Upper lobe of right lung (tissue), 1 donor: ENCODE measurements at regions not wholly inside any gene's neighbourhood (a gene's known extent, or its start where the extent isn't known, plus 50 kb on each side); places are given as distances from the start of the nearest gene placed in this dataset.
A peak's percentile ranks its signal among the peaks of the same experiment; 100 is the strongest.

Experiments used
- ATAC-seq: fragments of 200-7000 bp; cut with Tn5 transposase; one replicate; pipeline ENCODE4 v1.9.1; 2020; ENCODE audit warnings: mild to moderate bottlenecking, moderate library complexity
- DNase-seq: peaks from one replicate; pipeline ENCODE4 v3.0.0-alpha.2; 2020
- H3K27ac ChIP-seq: fragments of 200-600 bp; one replicate; pipeline ENCODE4 v1.8.0; 2022
- H3K27me3 ChIP-seq: fragments of 200-600 bp; one replicate; pipeline ENCODE4 v1.8.0; 2022; ENCODE audit warnings: mild to moderate bottlenecking
- H3K36me3 ChIP-seq: fragments of 200-600 bp; one replicate; pipeline ENCODE4 v1.8.0; 2022
- H3K4me1 ChIP-seq: fragments of 200-600 bp; one replicate; pipeline ENCODE4 v1.8.0; 2022
- H3K4me3 ChIP-seq: fragments of 200-600 bp; one replicate; pipeline ENCODE4 v1.8.0; 2022; ENCODE audit warnings: mild to moderate bottlenecking
- H3K9me3 ChIP-seq: fragments of 200-600 bp; one replicate; pipeline ENCODE4 v1.8.0; 2022
- CTCF ChIP-seq: fragments of 200-600 bp; IDR thresholded peaks from one replicate; pipeline ENCODE4 v1.8.0; 2022; ENCODE audit warnings: antibody characterized with exemption
- intact Hi-C: fragments of 100-400 bp; cut with DNase I; formaldehyde crosslinking; loops from one replicate; pipeline ENCODE4 v1.11.0; 2022
- donor health status: DM: no; HTN: yes; CAD: no; lungs with severe emphysema.

- Histone ChIP-seq H3K27ac (no peak overlapping the region), H3K36me3 (no peaks in the 10 kb centered on the region), H3K4me3 (no peak overlapping the region), H3K27me3 (no peaks in the 10 kb centered on the region), H3K9me3 (no peaks in the 10 kb centered on the region), H3K4me1 (no peaks in the 10 kb centered on the region)
- intact Hi-C loops = no loop called here
- ATAC-seq (no peak), DNase-seq (no peak)
- TF ChIP-seq CTCF = no peak
Measured at GRCh38 chr18:46402396-46402795, 254.6 kb downstream of the LOXHD1 start.

GRCh38 chr18:46402945-46403344, 254.1 kb downstream of the LOXHD1 start:
- Histone ChIP-seq H3K36me3 (no peaks in the 10 kb centered on the region), H3K27ac (no peak overlapping the region), H3K4me3 (no peak overlapping the region), H3K9me3 (no peaks in the 10 kb centered on the region), H3K27me3 (no peaks in the 10 kb centered on the region), H3K4me1 (no peaks in the 10 kb centered on the region)
- no peak for TF ChIP-seq CTCF
- intact Hi-C loops = no loop called here
- DNase-seq (no peak), ATAC-seq (no peak)

- H3K4me3 ChIP-seq = no peak overlapping the region
- H3K4me1 ChIP-seq = no peaks in the 10 kb centered on the region
- DNase-seq (no peak), ATAC-seq (peak; percentile 8)
- no peaks in the 10 kb centered on the region for H3K9me3 ChIP-seq
- no peak for TF ChIP-seq CTCF
- no peaks in the 10 kb centered on the region for H3K27me3 ChIP-seq
- H3K27ac ChIP-seq = no peak overlapping the region
- H3K36me3 ChIP-seq = no peaks in the 10 kb centered on the region
- intact Hi-C loops = no loop called here
Measured at GRCh38 chr18:46405832-46406538, 251.0 kb downstream of the LOXHD1 start.

- Histone ChIP-seq H3K4me3 (no peak overlapping the region), H3K27ac (no peak overlapping the region), H3K4me1 (peaks cover 1% of the 10 kb centered on the region), H3K27me3 (no peaks in the 10 kb centered on the region), H3K9me3 (no peaks in the 10 kb centered on the region), H3K36me3 (no peaks in the 10 kb centered on the region)
- DNase-seq (no peak), ATAC-seq (peak; percentile 27)
- no peak for TF ChIP-seq CTCF
- intact Hi-C loops = no loop called here
Measured at GRCh38 chr18:46406539-46406932, 250.5 kb downstream of the LOXHD1 start.

GRCh38 chr18:46407486-46408166, 249.4 kb downstream of the LOXHD1 start:
- intact Hi-C loops = no loop called here

More at GRCh38 chr18:46407486-46408166, 249.4 kb downstream of the LOXHD1 start:
- TF ChIP-seq CTCF = no peak
- no peak overlapping the region for H3K4me3 ChIP-seq
- ATAC-seq = no peak
- DNase-seq = no peak
- no peaks in the 10 kb centered on the region for H3K36me3 ChIP-seq
- no peak overlapping the region for H3K27ac ChIP-seq
- no peaks in the 10 kb centered on the region for H3K9me3 ChIP-seq
- H3K4me1 ChIP-seq = peaks cover 11% of the 10 kb centered on the region
- H3K27me3 ChIP-seq = no peaks in the 10 kb centered on the region
